ENCODE measurements at regions not wholly inside any gene's neighbourhood (a gene's known extent, or its start where the extent isn't known, plus 50 kb on each side); places are given as distances from the start of the nearest gene placed in this dataset.
A peak's percentile ranks its signal among the peaks of the same experiment; 100 is the strongest.

DNA sequence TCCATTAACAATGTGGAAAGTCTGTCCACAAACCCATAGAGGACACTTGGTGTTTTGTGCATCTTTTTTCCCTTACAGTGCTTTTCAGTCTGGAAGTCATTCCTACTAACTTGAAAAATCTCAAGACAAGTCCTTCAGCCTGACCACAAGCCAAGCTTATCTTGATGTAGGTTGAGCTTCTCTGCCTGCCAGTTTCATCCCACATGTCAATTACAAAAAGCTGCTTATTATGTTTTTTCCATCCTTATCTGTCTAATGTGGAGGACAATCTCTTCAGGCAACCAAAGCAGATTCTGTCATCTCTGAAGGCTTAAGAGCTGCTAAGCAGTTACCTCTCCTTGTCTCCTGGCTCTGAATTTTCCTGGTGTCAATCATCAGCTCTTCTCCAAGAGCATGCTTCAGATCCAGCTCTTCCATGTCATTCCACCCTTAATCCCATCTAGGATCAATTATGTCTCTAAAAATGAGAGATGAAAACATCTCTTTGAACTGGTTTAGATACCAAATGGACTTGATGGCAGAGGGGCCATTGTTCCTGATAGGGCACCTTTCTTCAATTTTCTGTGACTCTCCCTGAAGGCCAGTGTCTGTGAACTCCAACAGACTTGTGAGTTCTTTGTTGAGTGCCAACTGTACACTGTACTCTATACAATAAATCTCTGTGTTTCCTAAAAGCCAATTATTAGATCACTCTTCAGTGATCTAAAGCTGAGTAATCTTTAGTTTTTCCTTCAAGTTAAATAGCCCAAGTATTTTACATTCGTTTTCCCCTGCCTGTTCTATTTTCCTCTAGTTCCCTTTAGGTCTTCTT lies 208.6 kb downstream of the RBM43 start:
- no peak overlapping the region for H3K4me3 ChIP-seq (ENCODE audit: low read depth, low read length)
- DNase-seq (ENCODE audit: low read depth), result no peak
- TF ChIP-seq, protein P1, sequence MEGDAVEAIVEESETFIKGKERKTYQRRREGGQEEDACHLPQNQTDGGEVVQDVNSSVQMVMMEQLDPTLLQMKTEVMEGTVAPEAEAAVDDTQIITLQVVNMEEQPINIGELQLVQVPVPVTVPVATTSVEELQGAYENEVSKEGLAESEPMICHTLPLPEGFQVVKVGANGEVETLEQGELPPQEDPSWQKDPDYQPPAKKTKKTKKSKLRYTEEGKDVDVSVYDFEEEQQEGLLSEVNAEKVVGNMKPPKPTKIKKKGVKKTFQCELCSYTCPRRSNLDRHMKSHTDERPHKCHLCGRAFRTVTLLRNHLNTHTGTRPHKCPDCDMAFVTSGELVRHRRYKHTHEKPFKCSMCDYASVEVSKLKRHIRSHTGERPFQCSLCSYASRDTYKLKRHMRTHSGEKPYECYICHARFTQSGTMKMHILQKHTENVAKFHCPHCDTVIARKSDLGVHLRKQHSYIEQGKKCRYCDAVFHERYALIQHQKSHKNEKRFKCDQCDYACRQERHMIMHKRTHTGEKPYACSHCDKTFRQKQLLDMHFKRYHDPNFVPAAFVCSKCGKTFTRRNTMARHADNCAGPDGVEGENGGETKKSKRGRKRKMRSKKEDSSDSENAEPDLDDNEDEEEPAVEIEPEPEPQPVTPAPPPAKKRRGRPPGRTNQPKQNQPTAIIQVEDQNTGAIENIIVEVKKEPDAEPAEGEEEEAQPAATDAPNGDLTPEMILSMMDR (conservative IDR thresholded peaks at IDR 0.05; ENCODE audit: low read depth, low read length), result no peak

DNA sequence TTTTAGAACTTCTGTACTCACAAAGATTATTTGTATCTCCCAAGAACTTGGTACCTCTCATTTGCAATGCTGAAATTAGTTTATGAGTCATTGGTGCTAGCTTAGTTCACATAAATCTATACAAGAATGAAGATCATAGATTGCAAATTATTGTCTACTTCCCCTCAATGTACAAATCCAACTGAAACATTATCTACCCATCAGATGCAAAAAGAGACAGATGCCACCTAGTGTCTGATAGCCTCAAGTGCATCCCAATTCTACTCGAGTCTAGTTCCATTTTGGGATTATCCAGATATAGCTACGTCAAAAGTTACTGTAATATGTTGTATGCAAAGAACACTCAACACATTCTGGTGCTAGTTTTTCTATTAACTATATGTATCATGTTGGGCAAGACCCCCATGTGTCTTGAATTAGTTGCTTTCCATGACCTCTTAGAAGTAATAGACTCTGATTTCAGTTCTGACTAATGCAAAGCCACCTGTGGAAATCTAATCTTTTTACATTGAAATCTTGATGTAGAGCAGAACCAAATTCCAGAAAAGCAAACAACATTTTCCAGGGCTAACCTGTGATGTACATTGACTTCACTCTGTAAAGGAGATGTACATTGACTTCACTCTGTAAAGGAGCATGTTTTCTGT lies 210.0 kb downstream of the RBM43 start:
- peak; percentile 80 for DNase-seq (ENCODE audit: low read depth)
- TF ChIP-seq, protein P1 (conservative IDR thresholded peaks at IDR 0.05; ENCODE audit: low read depth, low read length), result peak; percentile 85
- H3K4me3 ChIP-seq (ENCODE audit: low read depth, low read length), result no peak overlapping the region

DNA sequence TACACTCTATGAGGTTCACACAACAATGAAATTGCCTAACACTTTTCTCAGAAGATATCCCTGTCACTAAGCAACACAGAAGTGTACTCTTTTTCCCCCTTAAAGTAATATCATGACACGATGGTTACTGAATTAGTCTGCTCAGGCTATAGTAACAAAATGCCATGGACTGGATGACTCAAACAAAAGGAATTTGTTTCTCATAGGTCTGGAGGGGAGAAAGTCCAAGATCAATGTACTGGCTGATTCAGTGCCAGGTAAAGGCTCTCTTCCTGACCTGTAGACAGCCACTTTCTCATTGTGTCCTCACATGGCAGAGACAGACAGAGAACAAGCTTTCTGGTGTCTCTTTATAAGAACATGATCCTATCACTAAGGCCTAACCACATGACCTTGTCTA lies 211.9 kb downstream of the RBM43 start:
- no peak overlapping the region for H3K4me3 ChIP-seq (ENCODE audit: low read depth, low read length)
- TF ChIP-seq, protein P1 (conservative IDR thresholded peaks at IDR 0.05; ENCODE audit: low read depth, low read length), result no peak
- peak; percentile 86 for DNase-seq (ENCODE audit: low read depth)

DNA sequence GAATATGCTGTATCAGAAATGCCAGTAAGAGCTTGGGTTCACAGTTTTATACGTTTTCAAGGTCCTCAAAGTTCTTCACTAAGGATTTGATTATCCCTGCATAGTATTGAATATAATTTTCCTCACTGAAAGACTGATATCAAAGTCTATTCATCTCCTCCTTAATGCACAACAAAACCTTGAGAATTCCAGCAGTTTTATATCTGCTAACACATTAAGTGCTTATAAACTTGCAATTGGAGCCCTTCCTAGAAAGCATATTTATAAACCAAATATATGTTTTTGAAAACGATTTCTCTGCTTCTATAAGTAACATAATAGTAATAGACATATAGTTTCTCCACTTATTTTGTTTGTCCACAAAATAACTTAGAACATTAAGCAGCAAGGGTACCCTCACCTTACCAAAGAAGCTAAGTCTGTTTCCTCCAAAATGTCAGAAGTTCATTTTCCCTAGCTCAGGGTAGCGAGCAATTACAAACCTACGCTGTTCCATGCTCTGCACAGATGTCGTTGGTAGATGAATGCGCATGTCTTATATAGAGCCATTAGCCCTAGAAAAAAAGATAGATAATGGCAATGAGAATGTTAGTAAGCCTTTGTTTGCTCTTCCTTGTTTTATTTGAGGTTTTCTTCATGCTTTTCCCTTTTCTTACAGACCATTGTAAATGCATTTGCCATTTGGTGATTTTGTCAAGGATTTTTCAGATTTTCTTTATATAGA lies 213.2 kb downstream of the RBM43 start:
- H3K4me3 ChIP-seq (ENCODE audit: low read depth, low read length), result no peak overlapping the region
- no peak for DNase-seq (ENCODE audit: low read depth)
- TF ChIP-seq, protein P1 (conservative IDR thresholded peaks at IDR 0.05; ENCODE audit: low read depth, low read length), result no peak

DNA sequence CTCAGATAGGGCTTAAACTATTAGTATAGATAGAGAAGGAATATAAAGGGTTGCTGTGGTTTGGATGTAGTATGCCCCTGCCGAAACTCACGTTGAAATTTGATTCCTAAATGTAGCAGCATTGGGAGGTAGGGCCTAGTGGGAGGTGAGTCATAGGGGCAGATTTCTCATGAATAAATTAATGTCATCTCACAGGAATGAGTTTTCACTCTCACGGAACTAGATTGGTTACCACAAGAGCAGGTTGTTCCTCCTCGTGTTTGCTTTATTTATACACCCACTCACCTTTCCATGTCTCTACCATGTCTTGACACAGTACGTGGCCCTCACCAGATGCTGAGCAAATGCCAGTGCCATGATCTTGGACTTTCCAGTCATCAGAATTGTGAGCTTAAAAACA lies 218.2 kb downstream of the RBM43 start:
- no peak overlapping the region for H3K4me3 ChIP-seq (ENCODE audit: low read depth, low read length)
- TF ChIP-seq, protein P1 (conservative IDR thresholded peaks at IDR 0.05; ENCODE audit: low read depth, low read length), result no peak
- peak; percentile 84 for DNase-seq (ENCODE audit: low read depth)

DNA sequence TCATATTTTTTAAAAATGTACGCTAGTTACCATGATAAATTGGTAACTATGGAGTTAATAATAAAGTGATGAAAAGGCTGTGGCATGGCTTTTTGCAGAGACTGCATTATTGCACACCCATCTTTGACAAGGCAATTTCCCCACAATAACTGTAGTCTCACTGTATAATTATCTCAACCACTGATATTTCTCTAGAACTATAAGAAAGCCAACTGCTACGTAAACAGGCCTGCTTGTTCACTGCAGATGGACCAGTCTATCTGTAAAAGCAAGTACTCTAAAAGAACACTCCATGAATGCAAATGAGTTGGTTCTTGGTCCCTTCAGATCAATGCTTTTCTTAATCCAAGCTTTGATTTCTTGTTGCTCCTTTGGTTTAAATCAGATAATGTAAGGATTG lies 218.7 kb downstream of the RBM43 start:
- TF ChIP-seq, protein P1 (conservative IDR thresholded peaks at IDR 0.05; ENCODE audit: low read depth, low read length), result no peak
- DNase-seq (ENCODE audit: low read depth), result no peak
- H3K4me3 ChIP-seq (ENCODE audit: low read depth, low read length), result no peak overlapping the region
